ENCODE measurements at regions not wholly inside any gene's neighbourhood (a gene's known extent, or its start where the extent isn't known, plus 50 kb on each side); places are given as distances from the start of the nearest gene placed in this dataset.

- Histone ChIP-seq H3K9ac (ENCODE audit: low read depth in 1 of 3, low read length in 3 of 3) (no peak overlapping the region), H3K27ac (ENCODE audit: low read depth, low read length) (no peak overlapping the region), H3K4me1 (ENCODE audit: control insufficient read depth in 3 of 3, insufficient read depth in 3 of 3, low read length in 3 of 3) (peaks cover 3 to 9% (median 5%) of the 10 kb centered on the region in 3 donors), H3K4me3 (ENCODE audit: low read length in 3 of 3) (no peak overlapping the region), H3K36me3 (ENCODE audit: control insufficient read depth in 3 of 3, insufficient read depth in 3 of 3, low read length in 3 of 3) (no peaks in the 10 kb centered on the region), H3K27me3 (ENCODE audit: control insufficient read depth in 3 of 3, insufficient read depth in 3 of 3, low read length in 3 of 3) (no peaks in the 10 kb centered on the region), H3K9me3 (ENCODE audit: control insufficient read depth in 3 of 3, low read length in 3 of 3) (no peaks in the 10 kb centered on the region)
Measured at GRCh38 chr6:133759524-133759923, 129.4 kb upstream of the TCF21 start.

GRCh38 chr6:133761706-133762105 is 127.2 kb upstream of the TCF21 start:
- Histone ChIP-seq H3K27me3 (ENCODE audit: control insufficient read depth in 3 of 3, insufficient read depth in 3 of 3, low read length in 3 of 3) (no peaks in the 10 kb centered on the region), H3K9me3 (ENCODE audit: control insufficient read depth in 3 of 3, low read length in 3 of 3) (no peaks in the 10 kb centered on the region), H3K9ac (ENCODE audit: low read depth in 1 of 3, low read length in 3 of 3) (no peak overlapping the region), H3K4me3 (ENCODE audit: low read length in 3 of 3) (no peak overlapping the region), H3K4me1 (ENCODE audit: control insufficient read depth in 3 of 3, insufficient read depth in 3 of 3, low read length in 3 of 3) (peaks cover 3 to 9% (median 5%) of the 10 kb centered on the region in 3 donors), H3K36me3 (ENCODE audit: control insufficient read depth in 3 of 3, insufficient read depth in 3 of 3, low read length in 3 of 3) (no peaks in the 10 kb centered on the region), H3K27ac (ENCODE audit: low read depth, low read length) (peak overlapping the region; percentile 22)

GRCh38 chr6:133764008-133764753 is 124.7 kb upstream of the TCF21 start:
- H3K4me3 ChIP-seq (ENCODE audit: low read length in 3 of 3), result no peak overlapping the region
- H3K27ac ChIP-seq (ENCODE audit: low read depth, low read length), result peak overlapping the region; percentile 64
- no peaks in the 10 kb centered on the region for H3K36me3 ChIP-seq (ENCODE audit: control insufficient read depth in 3 of 3, insufficient read depth in 3 of 3, low read length in 3 of 3)
- H3K27me3 ChIP-seq (ENCODE audit: control insufficient read depth in 3 of 3, insufficient read depth in 3 of 3, low read length in 3 of 3), result no peaks in the 10 kb centered on the region
- no peaks in the 10 kb centered on the region for H3K9me3 ChIP-seq (ENCODE audit: control insufficient read depth in 3 of 3, low read length in 3 of 3)
- no peak overlapping the region for H3K9ac ChIP-seq (ENCODE audit: low read depth in 1 of 3, low read length in 3 of 3)
- H3K4me1 ChIP-seq (ENCODE audit: control insufficient read depth in 3 of 3, insufficient read depth in 3 of 3, low read length in 3 of 3), result peaks cover 3 to 9% (median 5%) of the 10 kb centered on the region in 3 donors

GRCh38 chr6:133764754-133765208 is 124.1 kb upstream of the TCF21 start:
- H3K9me3 ChIP-seq (ENCODE audit: control insufficient read depth in 3 of 3, low read length in 3 of 3), result no peaks in the 10 kb centered on the region
- H3K4me1 ChIP-seq (ENCODE audit: control insufficient read depth in 3 of 3, insufficient read depth in 3 of 3, low read length in 3 of 3), result peaks cover 3 to 9% (median 5%) of the 10 kb centered on the region in 3 donors
- no peak overlapping the region for H3K9ac ChIP-seq (ENCODE audit: low read depth in 1 of 3, low read length in 3 of 3)
- no peaks in the 10 kb centered on the region for H3K27me3 ChIP-seq (ENCODE audit: control insufficient read depth in 3 of 3, insufficient read depth in 3 of 3, low read length in 3 of 3)
- no peak overlapping the region for H3K4me3 ChIP-seq (ENCODE audit: low read length in 3 of 3)
- no peaks in the 10 kb centered on the region for H3K36me3 ChIP-seq (ENCODE audit: control insufficient read depth in 3 of 3, insufficient read depth in 3 of 3, low read length in 3 of 3)
- peak overlapping the region; percentile 64 for H3K27ac ChIP-seq (ENCODE audit: low read depth, low read length)

- no peak overlapping the region for H3K27ac ChIP-seq (ENCODE audit: low read depth, low read length)
- peaks cover 0 to 2% (median 0%) of the 10 kb centered on the region in 3 donors for H3K4me1 ChIP-seq (ENCODE audit: control insufficient read depth in 3 of 3, insufficient read depth in 3 of 3, low read length in 3 of 3)
- H3K9ac ChIP-seq (ENCODE audit: low read depth in 1 of 3, low read length in 3 of 3), result no peak overlapping the region
Measured at GRCh38 chr6:133767357-133767970, 121.4 kb upstream of the TCF21 start.

GRCh38 chr6:133768656-133769295 is 120.1 kb upstream of the TCF21 start:
- Histone ChIP-seq H3K9ac (ENCODE audit: low read depth in 1 of 3, low read length in 3 of 3) (no peak overlapping the region), H3K36me3 (ENCODE audit: control insufficient read depth in 3 of 3, insufficient read depth in 3 of 3, low read length in 3 of 3) (no peaks in the 10 kb centered on the region), H3K27me3 (ENCODE audit: control insufficient read depth in 3 of 3, insufficient read depth in 3 of 3, low read length in 3 of 3) (no peaks in the 10 kb centered on the region), H3K9me3 (ENCODE audit: control insufficient read depth in 3 of 3, low read length in 3 of 3) (no peaks in the 10 kb centered on the region), H3K4me1 (ENCODE audit: control insufficient read depth in 3 of 3, insufficient read depth in 3 of 3, low read length in 3 of 3) (peaks cover 0 to 2% (median 0%) of the 10 kb centered on the region in 3 donors), H3K4me3 (ENCODE audit: low read length in 3 of 3) (no peak overlapping the region), H3K27ac (ENCODE audit: low read depth, low read length) (no peak overlapping the region)

More at GRCh38 chr6:133767357-133767970, 121.4 kb upstream of the TCF21 start:
- Histone ChIP-seq H3K27me3 (ENCODE audit: control insufficient read depth in 3 of 3, insufficient read depth in 3 of 3, low read length in 3 of 3) (no peaks in the 10 kb centered on the region), H3K36me3 (ENCODE audit: control insufficient read depth in 3 of 3, insufficient read depth in 3 of 3, low read length in 3 of 3) (no peaks in the 10 kb centered on the region), H3K9me3 (ENCODE audit: control insufficient read depth in 3 of 3, low read length in 3 of 3) (no peaks in the 10 kb centered on the region), H3K4me3 (ENCODE audit: low read length in 3 of 3) (no peak overlapping the region)

GRCh38 chr6:133769463-133769862 is 119.5 kb upstream of the TCF21 start:
- Histone ChIP-seq H3K9ac (ENCODE audit: low read depth in 1 of 3, low read length in 3 of 3) (no peak overlapping the region), H3K27me3 (ENCODE audit: control insufficient read depth in 3 of 3, insufficient read depth in 3 of 3, low read length in 3 of 3) (no peaks in the 10 kb centered on the region), H3K9me3 (ENCODE audit: control insufficient read depth in 3 of 3, low read length in 3 of 3) (no peaks in the 10 kb centered on the region), H3K36me3 (ENCODE audit: control insufficient read depth in 3 of 3, insufficient read depth in 3 of 3, low read length in 3 of 3) (no peaks in the 10 kb centered on the region), H3K4me1 (ENCODE audit: control insufficient read depth in 3 of 3, insufficient read depth in 3 of 3, low read length in 3 of 3) (no peaks in the 10 kb centered on the region), H3K4me3 (ENCODE audit: low read length in 3 of 3) (no peak overlapping the region), H3K27ac (ENCODE audit: low read depth, low read length) (no peak overlapping the region)

GRCh38 chr6:133772567-133772966 is 116.3 kb upstream of the TCF21 start:
- Histone ChIP-seq H3K9ac (ENCODE audit: low read depth in 1 of 3, low read length in 3 of 3) (no peak overlapping the region), H3K27me3 (ENCODE audit: control insufficient read depth in 3 of 3, insufficient read depth in 3 of 3, low read length in 3 of 3) (no peaks in the 10 kb centered on the region), H3K4me3 (ENCODE audit: low read length in 3 of 3) (no peak overlapping the region), H3K27ac (ENCODE audit: low read depth, low read length) (no peak overlapping the region), H3K9me3 (ENCODE audit: control insufficient read depth in 3 of 3, low read length in 3 of 3) (no peaks in the 10 kb centered on the region), H3K4me1 (ENCODE audit: control insufficient read depth in 3 of 3, insufficient read depth in 3 of 3, low read length in 3 of 3) (no peaks in the 10 kb centered on the region), H3K36me3 (ENCODE audit: control insufficient read depth in 3 of 3, insufficient read depth in 3 of 3, low read length in 3 of 3) (no peaks in the 10 kb centered on the region)

- H3K9ac ChIP-seq (ENCODE audit: low read depth in 1 of 3, low read length in 3 of 3), result no peak overlapping the region
- H3K4me1 ChIP-seq (ENCODE audit: control insufficient read depth in 3 of 3, insufficient read depth in 3 of 3, low read length in 3 of 3), result no peaks in the 10 kb centered on the region
- H3K9me3 ChIP-seq (ENCODE audit: control insufficient read depth in 3 of 3, low read length in 3 of 3), result no peaks in the 10 kb centered on the region
- no peak overlapping the region for H3K4me3 ChIP-seq (ENCODE audit: low read length in 3 of 3)
- H3K27ac ChIP-seq (ENCODE audit: low read depth, low read length), result no peak overlapping the region
- no peaks in the 10 kb centered on the region for H3K36me3 ChIP-seq (ENCODE audit: control insufficient read depth in 3 of 3, insufficient read depth in 3 of 3, low read length in 3 of 3)
- H3K27me3 ChIP-seq (ENCODE audit: control insufficient read depth in 3 of 3, insufficient read depth in 3 of 3, low read length in 3 of 3), result no peaks in the 10 kb centered on the region
Measured at GRCh38 chr6:133773776-133774175, 115.1 kb upstream of the TCF21 start.

GRCh38 chr6:133774356-133774755 is 114.6 kb upstream of the TCF21 start:
- Histone ChIP-seq H3K4me3 (ENCODE audit: low read length in 3 of 3) (no peak overlapping the region), H3K9ac (ENCODE audit: low read depth in 1 of 3, low read length in 3 of 3) (no peak overlapping the region), H3K27ac (ENCODE audit: low read depth, low read length) (no peak overlapping the region), H3K27me3 (ENCODE audit: control insufficient read depth in 3 of 3, insufficient read depth in 3 of 3, low read length in 3 of 3) (no peaks in the 10 kb centered on the region), H3K9me3 (ENCODE audit: control insufficient read depth in 3 of 3, low read length in 3 of 3) (no peaks in the 10 kb centered on the region), H3K4me1 (ENCODE audit: control insufficient read depth in 3 of 3, insufficient read depth in 3 of 3, low read length in 3 of 3) (no peaks in the 10 kb centered on the region), H3K36me3 (ENCODE audit: control insufficient read depth in 3 of 3, insufficient read depth in 3 of 3, low read length in 3 of 3) (no peaks in the 10 kb centered on the region)

Data from skeletal muscle tissue (tissue), 3 donors.